Neural crest cell (in vitro differentiated cells): ENCODE measurements at regions not wholly inside any gene's neighbourhood (a gene's known extent, or its start where the extent isn't known, plus 50 kb on each side); places are given as distances from the start of the nearest gene placed in this dataset.
"Not testable (repeated sequence)": the region's sequence is repeated elsewhere in the genome, so short reads cannot be mapped to it uniquely, and the experiment has no call there.

Source experiments
- DNase-seq: peaks from one replicate; pipeline ENCODE4 v3.0.0; 2021; ENCODE audit warnings: low read depth, mixed read lengths, low spot score
- H3K27ac Mint-ChIP-seq: one replicate; pipeline ENCODE4 v1.8.0; 2021; ENCODE audit warnings: mild to moderate bottlenecking, mixed read lengths; ENCODE audit not compliant: unreplicated experiment
- H3K27me3 Mint-ChIP-seq: 2 replicates; pipeline ENCODE4 v1.8.0; 2021; ENCODE audit warnings: low read depth, mild to moderate bottlenecking, mixed read lengths
- H3K36me3 Mint-ChIP-seq: 2 replicates; pipeline ENCODE4 v1.8.0; 2021; ENCODE audit warnings: low read depth, mild to moderate bottlenecking, mixed read lengths
- H3K4me1 Mint-ChIP-seq: 2 replicates; pipeline ENCODE4 v1.8.0; 2021; ENCODE audit warnings: mixed read lengths
- H3K4me3 Mint-ChIP-seq: one replicate; pipeline ENCODE4 v1.8.0; 2021; ENCODE audit warnings: mild to moderate bottlenecking, mixed read lengths
- H3K9me3 Mint-ChIP-seq: 2 replicates; pipeline ENCODE4 v1.8.0; 2021; ENCODE audit warnings: mixed read lengths

DNA sequence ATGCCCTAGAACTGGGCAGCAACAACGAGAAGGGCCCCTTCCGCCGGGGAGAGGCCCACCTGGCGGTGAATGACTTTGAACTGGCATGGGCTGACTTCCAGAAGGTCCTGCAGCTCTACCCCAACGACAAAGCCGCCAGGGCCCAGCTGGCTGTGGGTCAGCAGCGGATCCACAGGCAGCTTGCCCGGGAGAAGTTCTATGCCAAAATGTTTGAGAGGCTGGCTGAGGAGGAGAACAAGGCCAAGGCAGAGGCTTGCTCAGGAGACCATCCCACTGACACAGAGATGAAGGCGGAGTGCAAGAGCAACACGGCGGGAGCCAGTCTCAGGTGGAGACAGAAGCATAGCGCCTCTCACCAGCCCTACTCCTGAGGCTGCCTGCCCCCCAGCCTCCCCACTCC lies 276.6 kb downstream of the SPATA31A1 start:
- H3K4me3 Mint-ChIP-seq, H3K9me3 Mint-ChIP-seq, H3K27ac Mint-ChIP-seq, H3K36me3 Mint-ChIP-seq, DNase-seq, H3K4me1 Mint-ChIP-seq, H3K27me3 Mint-ChIP-seq: not testable (repeated sequence)

DNA sequence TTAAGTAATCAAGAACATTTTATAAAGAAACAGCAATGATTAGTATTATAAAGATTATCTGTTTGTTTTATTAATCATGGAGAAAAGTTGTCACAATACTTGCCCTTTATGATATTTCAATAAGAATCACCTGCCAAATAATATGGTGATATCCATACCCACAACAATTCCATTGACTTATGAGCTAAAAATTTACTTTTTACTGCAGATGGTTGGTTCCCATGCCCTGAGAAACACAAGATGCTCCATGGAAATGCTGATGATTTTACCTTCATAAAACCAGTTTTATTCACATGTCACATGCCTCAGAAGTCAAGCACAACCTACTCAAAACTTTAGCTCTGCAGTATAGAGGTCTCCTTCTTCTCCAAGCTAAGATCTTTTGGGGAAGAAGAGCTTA lies 293.6 kb downstream of the SPATA31A1 start:
- not testable (repeated sequence) for H3K9me3 Mint-ChIP-seq, H3K27ac Mint-ChIP-seq, H3K4me1 Mint-ChIP-seq, H3K27me3 Mint-ChIP-seq, DNase-seq, H3K36me3 Mint-ChIP-seq, H3K4me3 Mint-ChIP-seq

DNA sequence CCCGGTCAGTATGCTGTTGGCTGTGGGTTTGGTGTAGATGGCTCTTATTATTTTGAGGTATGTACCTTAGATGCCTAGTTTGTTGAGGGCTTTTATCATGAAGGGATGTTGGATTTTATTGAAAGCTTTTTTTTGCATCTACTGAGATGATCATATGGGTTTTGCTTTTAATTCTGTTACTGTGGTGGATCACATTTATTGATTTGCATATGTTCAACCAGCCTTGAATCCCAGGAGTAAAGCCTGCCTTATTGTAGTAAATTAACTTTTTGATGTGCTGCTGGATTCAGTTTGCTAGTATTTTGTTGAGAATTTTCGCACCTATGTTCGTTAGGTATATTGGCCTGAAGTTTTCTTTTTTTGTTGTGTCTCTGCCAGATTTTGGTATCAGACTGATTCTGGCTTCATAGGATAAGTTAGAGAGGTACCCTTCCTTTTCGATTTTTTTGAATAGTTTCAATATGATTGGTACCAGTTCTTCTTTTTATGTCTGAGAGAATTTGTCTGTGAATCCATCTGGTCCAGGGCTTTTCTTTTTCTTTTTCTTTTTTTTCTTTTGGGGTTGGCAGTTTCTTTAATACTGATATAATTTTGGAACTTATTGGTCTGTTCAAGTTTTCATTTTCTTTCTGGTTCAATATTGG lies 301.6 kb downstream of the SPATA31A1 start:
- DNase-seq, H3K4me3 Mint-ChIP-seq, H3K4me1 Mint-ChIP-seq, H3K36me3 Mint-ChIP-seq, H3K9me3 Mint-ChIP-seq, H3K27me3 Mint-ChIP-seq, H3K27ac Mint-ChIP-seq: not testable (repeated sequence)

DNA sequence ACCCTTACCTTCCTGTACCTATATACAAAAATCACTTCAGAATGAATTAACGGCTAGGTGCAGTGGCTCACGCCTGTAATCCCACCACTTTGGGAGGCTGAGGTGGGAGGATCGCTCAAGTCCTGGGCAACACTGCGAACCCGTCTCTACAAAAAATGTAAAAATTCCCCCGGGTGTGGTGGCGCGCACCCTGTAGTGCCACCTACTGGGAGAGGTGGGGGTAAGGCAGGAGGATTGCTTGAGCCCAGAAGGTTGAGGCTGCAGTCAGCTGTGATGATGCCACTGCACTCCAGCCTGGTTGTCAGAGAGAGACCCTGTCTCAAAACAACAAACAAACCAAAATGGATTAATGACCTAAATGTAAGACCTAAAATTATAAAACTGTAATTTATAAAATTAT lies 307.6 kb downstream of the SPATA31A1 start:
- not testable (repeated sequence) for H3K9me3 Mint-ChIP-seq, H3K36me3 Mint-ChIP-seq, DNase-seq, H3K4me3 Mint-ChIP-seq, H3K27me3 Mint-ChIP-seq, H3K27ac Mint-ChIP-seq, H3K4me1 Mint-ChIP-seq

DNA sequence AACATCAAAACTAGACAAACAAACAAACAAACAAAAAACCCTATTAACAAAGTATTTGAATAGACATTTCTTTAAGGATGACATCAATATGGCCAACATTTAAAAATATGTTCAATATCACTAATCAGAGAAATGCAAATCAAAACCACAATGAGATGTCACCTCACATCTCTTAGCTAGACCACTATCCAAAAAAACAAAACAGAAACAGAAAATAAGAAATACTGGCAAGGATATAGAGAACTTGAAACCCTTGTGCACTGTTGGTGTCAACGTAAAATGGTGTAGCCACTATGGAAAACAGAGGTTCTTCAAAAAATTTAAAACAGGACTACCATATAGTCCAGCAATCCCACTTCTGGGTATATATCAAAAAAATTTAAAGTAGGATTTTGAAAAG lies 308.2 kb downstream of the SPATA31A1 start:
- not testable (repeated sequence) for H3K4me1 Mint-ChIP-seq, H3K27ac Mint-ChIP-seq, DNase-seq, H3K4me3 Mint-ChIP-seq, H3K9me3 Mint-ChIP-seq, H3K27me3 Mint-ChIP-seq, H3K36me3 Mint-ChIP-seq

DNA sequence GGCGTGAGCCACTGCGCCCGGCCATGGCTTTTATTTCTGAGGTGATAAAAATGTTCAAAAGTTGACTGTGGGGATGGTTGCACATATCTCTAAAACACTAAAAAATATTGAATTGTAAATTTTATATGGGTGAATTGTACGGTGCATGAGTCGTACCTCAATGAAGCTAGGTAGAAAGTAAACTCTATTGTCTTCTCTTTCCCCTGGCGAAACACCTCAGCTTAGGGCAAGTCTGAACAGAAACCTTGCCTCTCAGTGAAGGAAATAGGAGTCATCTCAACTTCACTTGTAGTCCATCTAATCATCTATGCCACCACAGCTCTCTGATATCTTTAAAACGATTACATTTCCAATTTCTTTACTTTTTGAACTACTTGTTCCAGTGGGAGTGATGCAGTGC lies 309.6 kb downstream of the SPATA31A1 start:
- H3K27me3 Mint-ChIP-seq, H3K4me1 Mint-ChIP-seq, H3K4me3 Mint-ChIP-seq, H3K9me3 Mint-ChIP-seq, H3K27ac Mint-ChIP-seq, H3K36me3 Mint-ChIP-seq, DNase-seq: not testable (repeated sequence)

- H3K27me3 Mint-ChIP-seq, H3K4me1 Mint-ChIP-seq, H3K36me3 Mint-ChIP-seq, H3K27ac Mint-ChIP-seq, DNase-seq, H3K4me3 Mint-ChIP-seq, H3K9me3 Mint-ChIP-seq: not testable (repeated sequence)
These were observed 319.2 kb downstream of the SPATA31A1 start for GRCh38 chr9:39674437-39675210.

GRCh38 chr9:39675211-39675553 lies 319.7 kb downstream of the SPATA31A1 start:
- H3K27me3 Mint-ChIP-seq, H3K4me1 Mint-ChIP-seq, H3K4me3 Mint-ChIP-seq, DNase-seq, H3K9me3 Mint-ChIP-seq, H3K27ac Mint-ChIP-seq, H3K36me3 Mint-ChIP-seq: not testable (repeated sequence)

- H3K27me3 Mint-ChIP-seq, H3K27ac Mint-ChIP-seq, H3K4me3 Mint-ChIP-seq, DNase-seq, H3K4me1 Mint-ChIP-seq, H3K36me3 Mint-ChIP-seq, H3K9me3 Mint-ChIP-seq: not testable (repeated sequence)
These were observed 323.2 kb downstream of the SPATA31A1 start for GRCh38 chr9:39678534-39679263.

GRCh38 chr9:39680694-39681401 lies 325.4 kb downstream of the SPATA31A1 start:
- H3K36me3 Mint-ChIP-seq, H3K4me3 Mint-ChIP-seq, H3K9me3 Mint-ChIP-seq, DNase-seq, H3K4me1 Mint-ChIP-seq, H3K27me3 Mint-ChIP-seq, H3K27ac Mint-ChIP-seq: not testable (repeated sequence)

GRCh38 chr9:39728862-39729261 lies 373.4 kb downstream of the SPATA31A1 start:
- H3K9me3 Mint-ChIP-seq, DNase-seq, H3K27me3 Mint-ChIP-seq, H3K4me1 Mint-ChIP-seq, H3K36me3 Mint-ChIP-seq, H3K27ac Mint-ChIP-seq, H3K4me3 Mint-ChIP-seq: not testable (repeated sequence)

DNA sequence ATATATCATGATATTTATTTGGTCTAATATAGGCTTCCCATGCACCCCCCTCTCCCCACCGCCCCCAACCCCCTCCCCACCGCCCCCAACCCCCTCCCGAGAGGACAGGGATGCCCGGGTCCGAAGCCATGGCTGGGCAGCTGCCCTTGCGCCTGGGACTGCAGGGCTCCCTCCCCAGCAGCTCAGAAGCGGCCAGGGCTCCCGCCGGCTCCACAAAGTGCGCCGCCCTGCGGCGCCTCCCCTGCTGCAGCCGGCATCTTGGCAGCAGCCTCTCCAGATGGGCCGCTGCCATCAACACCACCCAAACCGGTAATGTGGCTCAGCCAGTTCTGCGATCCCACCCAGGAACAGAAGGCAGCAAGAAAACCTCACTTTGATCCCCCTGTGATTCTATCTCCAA lies 389.4 kb downstream of the SPATA31A1 start:
- not testable (repeated sequence) for H3K27me3 Mint-ChIP-seq, H3K4me1 Mint-ChIP-seq, H3K4me3 Mint-ChIP-seq, H3K27ac Mint-ChIP-seq, H3K36me3 Mint-ChIP-seq, DNase-seq, H3K9me3 Mint-ChIP-seq

DNA sequence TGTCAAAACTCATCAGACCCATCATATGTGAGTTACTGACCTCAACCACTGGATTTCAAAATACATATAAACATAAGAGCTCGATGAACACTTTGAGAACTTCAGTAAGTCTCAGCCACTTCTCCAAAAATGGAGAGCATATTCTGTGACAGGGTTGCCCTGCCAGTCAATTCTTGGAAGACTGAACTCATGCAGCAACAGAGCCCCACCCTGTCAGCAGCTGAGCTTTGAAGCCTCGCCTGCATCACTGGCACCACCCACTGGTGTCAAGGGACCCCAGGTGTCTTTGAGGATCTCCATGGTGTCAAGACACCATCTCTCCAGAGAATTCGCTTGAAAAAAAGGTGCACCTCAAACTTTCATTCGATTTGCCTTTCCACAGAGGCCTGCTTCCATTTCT lies 420.1 kb downstream of the SPATA31A1 start:
- not testable (repeated sequence) for H3K27ac Mint-ChIP-seq, H3K9me3 Mint-ChIP-seq, H3K36me3 Mint-ChIP-seq, H3K4me3 Mint-ChIP-seq, H3K27me3 Mint-ChIP-seq, DNase-seq, H3K4me1 Mint-ChIP-seq
